Common myeloid progenitor, CD34-positive (primary cell): ENCODE measurements at regions not wholly inside any gene's neighbourhood (a gene's known extent, or its start where the extent isn't known, plus 50 kb on each side); places are given as distances from the start of the nearest gene placed in this dataset.

ENCODE experiments used
- CTCF ChIA-PET: fragments of 350-600 bp; sonication (Branson Sonifier 250); formaldehyde crosslinking; loops from one replicate; lab custom pipeline; 2021; ENCODE audit warnings: antibody characterized with exemption; lab: Charles Lee
- POLR2A ChIA-PET: fragments of 350-600 bp; sonication (Branson Sonifier 250); formaldehyde crosslinking; loops from one replicate; lab custom pipeline; 2021; ENCODE audit warnings: antibody characterized with exemption; lab: Charles Lee
- DNase-seq, 3 donors: peaks; one replicate each; pipeline versions ENCODE4 v3.0.0 to v3.0.0-alpha.2; 2013
- H3K27ac ChIP-seq, 2 experiments: 1 replicate in 1 of 2; 2 replicates in 1 of 2; pipeline ENCODE4 v1.7.0; 2013; ENCODE audit warnings: inconsistent platforms in 2 of 2, low read length in 2 of 2, mild to moderate bottlenecking in 2 of 2, low read depth in 1 of 2, moderate library complexity in 1 of 2; ENCODE audit not compliant: severe bottlenecking in 2 of 2, insufficient read depth in 1 of 2, poor library complexity in 1 of 2
- H3K27me3 ChIP-seq, 5 experiments: replicated peaks in 2 of 5; 1 replicate in 3 of 5; 2 replicates in 2 of 5; pipeline versions ENCODE4 v1.6.1 to v1.7.0; 2013; ENCODE audit warnings: low read length in 4 of 5, mild to moderate bottlenecking in 2 of 5, moderate library complexity in 2 of 5, inconsistent platforms in 1 of 5; ENCODE audit not compliant: insufficient read depth in 5 of 5, control insufficient read depth in 4 of 5
- H3K36me3 ChIP-seq, 4 experiments: 1 replicate in 2 of 4; 2 replicates in 2 of 4; pipeline versions ENCODE4 v1.6.1 to v1.7.0; 2013; ENCODE audit warnings: low read length in 3 of 4, control low read depth in 1 of 4, mild to moderate bottlenecking in 1 of 4; ENCODE audit not compliant: control insufficient read depth in 4 of 4, insufficient read depth in 4 of 4
- H3K4me1 ChIP-seq, 4 experiments: 1 replicate in 3 of 4; 2 replicates in 1 of 4; pipeline versions ENCODE4 v1.6.1 to v1.7.1; 2013; ENCODE audit warnings: low read length in 3 of 4, mild to moderate bottlenecking in 3 of 4, control low read depth in 1 of 4, inconsistent platforms in 1 of 4, moderate library complexity in 1 of 4; ENCODE audit not compliant: control insufficient read depth in 4 of 4, insufficient read depth in 4 of 4; ENCODE audit errors: control extremely low read depth in 1 of 4
- H3K4me3 ChIP-seq, 7 experiments: 1 replicate in 4 of 7; 2 replicates in 3 of 7; pipeline versions ENCODE4 v1.5.1 to v1.7.0; 2013; ENCODE audit warnings: mild to moderate bottlenecking in 7 of 7, low read length in 6 of 7, moderate library complexity in 6 of 7, inconsistent platforms in 2 of 7, low read depth in 2 of 7, control low read depth in 1 of 7; ENCODE audit not compliant: insufficient read depth in 4 of 7, control insufficient read depth in 1 of 7; ENCODE audit errors: extremely low read depth in 1 of 7
- H3K9me3 ChIP-seq, 5 experiments: 1 replicate in 4 of 5; 2 replicates in 1 of 5; pipeline versions ENCODE4 v1.6.1 to v1.7.1; 2013; ENCODE audit warnings: low read length in 4 of 5, mild to moderate bottlenecking in 2 of 5, inconsistent platforms in 1 of 5, low read depth in 1 of 5, moderate library complexity in 1 of 5; ENCODE audit not compliant: control insufficient read depth in 4 of 5, insufficient read depth in 2 of 5; ENCODE audit errors: control extremely low read depth in 1 of 5
- WGBS: methylation state at CpG from one replicate; pipeline ENCODE4 v1.1.5; 2013; ENCODE audit not compliant: insufficient coverage; 5-methylcytosine and 5-hydroxymethylcytosine counted together

DNA sequence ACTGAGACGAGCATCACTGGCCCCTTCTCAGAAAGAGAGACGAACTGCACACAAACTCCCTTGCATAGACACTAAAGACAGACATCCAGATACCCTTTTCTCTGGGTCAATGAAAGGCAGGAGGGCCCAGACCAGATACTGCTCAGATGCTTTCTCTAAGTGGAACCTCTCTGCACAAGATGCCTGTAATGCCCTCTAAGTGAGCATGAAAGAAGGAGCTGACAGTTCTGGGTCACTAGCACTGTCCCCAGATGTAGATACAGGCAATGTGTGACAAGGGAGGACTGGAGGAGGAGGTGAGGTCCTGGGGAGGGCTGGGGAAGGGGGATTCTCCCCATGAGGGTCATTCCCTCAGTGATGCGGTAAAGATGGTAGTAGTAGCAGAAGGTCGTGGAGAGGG, 501.0 kb upstream of the CDH11 start:
- Histone ChIP-seq H3K4me3 (no peak overlapping the region), H3K36me3 (no peaks in the 10 kb centered on the region), H3K4me1 (peaks cover 2 to 33% (median 25%) of the 10 kb centered on the region in 4 experiments), H3K27ac (no peak overlapping the region), H3K9me3 (peaks cover 0 to 2% (median 0%) of the 10 kb centered on the region in 5 experiments), H3K27me3 (peaks cover 0 to 19% (median 5%) of the 10 kb centered on the region in 5 experiments)
- no peak for DNase-seq
- CTCF ChIA-PET = no interaction called here
- WGBS = 100% methylated on average over 2 of the region's 4 CpGs
- POLR2A ChIA-PET = no interaction called here

- no peak overlapping the region for H3K27ac ChIP-seq
- H3K4me3 ChIP-seq = no peak overlapping the region
- no peaks in the 10 kb centered on the region for H3K36me3 ChIP-seq
- ChIA-PET POLR2A (no interaction called here), CTCF (no interaction called here)
- peaks cover 0 to 2% (median 0%) of the 10 kb centered on the region in 5 experiments for H3K9me3 ChIP-seq
- H3K4me1 ChIP-seq = peaks cover 2 to 37% (median 25%) of the 10 kb centered on the region in 4 experiments
- no peak for DNase-seq
- peaks cover 0 to 19% (median 5%) of the 10 kb centered on the region in 5 experiments for H3K27me3 ChIP-seq
- WGBS = 100% methylated on average over 4 of the region's 5 CpGs
Observed at GRCh38 chr16:65622151-65622550, 500.3 kb upstream of the CDH11 start.

DNA sequence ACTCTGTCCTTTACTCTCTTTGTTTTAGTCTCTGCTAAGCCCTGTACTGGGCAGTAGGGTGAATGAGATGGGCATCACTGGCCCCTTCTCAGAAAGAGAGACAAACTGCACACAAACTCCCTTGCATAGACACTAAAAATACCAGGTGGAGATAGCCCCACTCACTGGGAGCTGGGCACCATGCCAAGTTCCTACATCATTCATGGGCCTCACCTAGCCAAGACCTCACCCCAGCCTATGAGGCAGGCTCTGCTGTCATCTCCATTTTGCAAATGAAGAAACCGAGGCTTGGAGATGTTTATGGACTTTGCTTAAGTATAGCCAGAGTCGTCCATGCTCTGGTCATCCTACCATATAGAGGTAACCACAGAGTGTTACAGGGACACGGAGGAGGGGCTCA, 499.8 kb upstream of the CDH11 start:
- H3K9me3 ChIP-seq = peaks cover 0 to 2% (median 0%) of the 10 kb centered on the region in 5 experiments
- no peak overlapping the region for H3K4me3 ChIP-seq
- 100% methylated on average over 3 of the region's 3 CpGs for WGBS
- CTCF ChIA-PET = interaction anchor here (1.5 kb wide), 1 partner anchor 16 kb away, joined by 4 read pairs; no protein-coding TSS in a partner anchor
- POLR2A ChIA-PET = no interaction called here
- H3K4me1 ChIP-seq = peaks cover 2 to 37% (median 25%) of the 10 kb centered on the region in 4 experiments
- DNase-seq = no peak
- no peak overlapping the region for H3K27ac ChIP-seq
- H3K27me3 ChIP-seq = peaks cover 0 to 23% (median 5%) of the 10 kb centered on the region in 5 experiments
- H3K36me3 ChIP-seq = no peaks in the 10 kb centered on the region

- CTCF ChIA-PET = interaction anchor here (1.3 kb wide), 1 partner anchor 13 kb away, joined by 5 read pairs; no protein-coding TSS in a partner anchor
- DNase-seq = no peak
- H3K4me1 ChIP-seq = peaks cover 2 to 31% (median 18%) of the 10 kb centered on the region in 4 experiments
- no peak overlapping the region for H3K27ac ChIP-seq
- H3K36me3 ChIP-seq = no peaks in the 10 kb centered on the region
- H3K9me3 ChIP-seq = peaks cover 0 to 3% (median 0%) of the 10 kb centered on the region in 5 experiments
- H3K27me3 ChIP-seq = peaks cover 0 to 37% (median 7%) of the 10 kb centered on the region in 5 experiments
- WGBS = no CpG with 5 or more reads among the region's 3 CpGs
- H3K4me3 ChIP-seq = no peak overlapping the region
- POLR2A ChIA-PET = no interaction called here
Observed at GRCh38 chr16:65619606-65620005, 497.7 kb upstream of the CDH11 start.

GRCh38 chr16:65618931-65619330, 497.1 kb upstream of the CDH11 start:
- peaks cover 0 to 7% (median 0%) of the 10 kb centered on the region in 5 experiments for H3K9me3 ChIP-seq
- POLR2A ChIA-PET = no interaction called here
- WGBS = no CpG with 5 or more reads among the region's 1 CpG
- H3K4me3 ChIP-seq = no peak overlapping the region
- peak in 1 of 3 donors; percentile 21 for DNase-seq
- H3K27ac ChIP-seq = no peak overlapping the region
- CTCF ChIA-PET = interaction anchor here (1.3 kb wide), 1 partner anchor 13 kb away, joined by 5 read pairs; no protein-coding TSS in a partner anchor
- peaks cover 0 to 41% (median 7%) of the 10 kb centered on the region in 5 experiments for H3K27me3 ChIP-seq
- H3K36me3 ChIP-seq = no peaks in the 10 kb centered on the region
- H3K4me1 ChIP-seq = peaks cover 2 to 24% (median 12%) of the 10 kb centered on the region in 4 experiments

GRCh38 chr16:65618333-65618732, 496.5 kb upstream of the CDH11 start:
- no peaks in the 10 kb centered on the region for H3K36me3 ChIP-seq
- H3K4me3 ChIP-seq = no peak overlapping the region
- H3K27ac ChIP-seq = no peak overlapping the region
- ChIA-PET CTCF (no interaction called here), POLR2A (no interaction called here)
- H3K27me3 ChIP-seq = peaks cover 0 to 42% (median 7%) of the 10 kb centered on the region in 5 experiments
- 50% methylated on average over 1 of the region's 2 CpGs for WGBS
- H3K9me3 ChIP-seq = peaks cover 0 to 7% (median 0%) of the 10 kb centered on the region in 5 experiments
- H3K4me1 ChIP-seq = peaks cover 0 to 21% (median 8%) of the 10 kb centered on the region in 4 experiments
- DNase-seq = peak in 2 of 3 donors; percentile 79 to 88

DNA sequence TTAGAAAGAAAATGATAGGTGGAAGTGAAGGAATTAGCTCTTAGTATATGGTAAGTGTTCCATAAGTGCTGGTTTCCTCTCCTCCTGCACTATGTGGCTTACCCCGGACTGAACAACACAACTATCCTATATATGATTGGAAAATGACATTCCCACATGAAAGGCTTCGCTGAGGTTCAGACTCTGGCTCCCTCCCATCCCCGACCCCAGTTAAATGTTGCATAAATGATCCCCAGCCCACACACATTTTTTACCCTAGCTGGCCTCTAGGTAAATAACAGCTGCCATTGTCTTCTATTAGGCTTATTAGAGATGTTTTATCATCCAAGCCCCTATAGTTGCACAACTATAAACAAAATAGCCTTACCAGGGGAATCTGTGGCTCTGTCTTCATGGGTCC, 495.6 kb upstream of the CDH11 start:
- ChIA-PET CTCF (no interaction called here), POLR2A (no interaction called here)
- H3K27ac ChIP-seq = no peak overlapping the region
- H3K9me3 ChIP-seq = peaks cover 0 to 11% (median 0%) of the 10 kb centered on the region in 5 experiments
- no peak for DNase-seq
- peaks cover 0 to 48% (median 7%) of the 10 kb centered on the region in 5 experiments for H3K27me3 ChIP-seq
- WGBS = 70% methylated on average over 2 of the region's 3 CpGs
- no peak overlapping the region for H3K4me3 ChIP-seq
- H3K4me1 ChIP-seq = peaks cover 0 to 21% (median 8%) of the 10 kb centered on the region in 4 experiments
- no peaks in the 10 kb centered on the region for H3K36me3 ChIP-seq
